BJ (cell line): ENCODE measurements at regions not wholly inside any gene's neighbourhood (a gene's known extent, or its start where the extent isn't known, plus 50 kb on each side); places are given as distances from the start of the nearest gene placed in this dataset.
A peak's percentile ranks its signal among the peaks of the same experiment; 100 is the strongest.

Source experiments
- CTCF ChIA-PET: fragments of 350-600 bp; formaldehyde crosslinking; extraction: SDS; loops from one replicate; lab custom pipeline; 2021; ENCODE audit warnings: antibody characterized with exemption, inconsistent platforms; lab: Yijun Ruan, JAX
- POLR2A ChIA-PET: fragments of 300-600 bp; sonication (Branson Sonifier 250); formaldehyde crosslinking; extraction: SDS; loops from one replicate; lab custom pipeline; 2021; ENCODE audit warnings: antibody characterized with exemption; lab: Charles Lee
- DNase-seq: peaks from one replicate; pipeline ENCODE4 v3.0.0-alpha.2; 2011; ENCODE audit warnings: low read depth
- H3K27me3 ChIP-seq: 2 replicates; pipeline ENCODE4 v1.6.0; 2011; ENCODE audit warnings: low read length; ENCODE audit not compliant: control insufficient read depth, insufficient read depth
- H3K36me3 ChIP-seq: 2 replicates; pipeline ENCODE4 v1.5.1; 2011; ENCODE audit warnings: low read length; ENCODE audit not compliant: control insufficient read depth, insufficient read depth
- H3K4me3 ChIP-seq: 2 replicates; pipeline ENCODE4 v1.5.1; 2011; ENCODE audit warnings: low read depth, mild to moderate bottlenecking, control low read depth, low read length
- CTCF ChIP-seq: IDR thresholded peaks from 2 replicates; pipeline ENCODE4 v1.5.1; 2011; ENCODE audit warnings: low read depth, mild to moderate bottlenecking, control low read depth, inconsistent platforms, low read length, moderate library complexity; ENCODE audit not compliant: insufficient read depth

- no peak for DNase-seq
- no peak for TF ChIP-seq CTCF
- Histone ChIP-seq H3K27me3 (no peaks in the 10 kb centered on the region), H3K36me3 (no peaks in the 10 kb centered on the region), H3K4me3 (no peak overlapping the region)
- POLR2A ChIA-PET = no interaction called here
- CTCF ChIA-PET = interaction anchor here (1.0 to 1.5 kb wide), 4 partner anchors 18 to 161 kb away, joined by 3 to 4 read pairs (median 4); no protein-coding TSS in a partner anchor
Measured at GRCh38 chr5:142386137-142387023, 61.6 kb upstream of the SPRY4 start.

GRCh38 chr5:142385194-142385593, 60.4 kb upstream of the SPRY4 start:
- no peak for TF ChIP-seq CTCF
- DNase-seq = peak; percentile 42
- Histone ChIP-seq H3K4me3 (no peak overlapping the region), H3K36me3 (no peaks in the 10 kb centered on the region), H3K27me3 (no peaks in the 10 kb centered on the region)
- POLR2A ChIA-PET = no interaction called here
- CTCF ChIA-PET = interaction anchor here (1.0 to 1.1 kb wide), 3 partner anchors 17 to 87 kb away, joined by 3 to 4 read pairs (median 3); no protein-coding TSS in a partner anchor

- H3K36me3 ChIP-seq = no peaks in the 10 kb centered on the region
- no peak for TF ChIP-seq CTCF
- ChIA-PET POLR2A (no interaction called here), CTCF (interaction anchor here (0.7 kb wide), 1 partner anchor 33 kb away, joined by 3 read pairs; no protein-coding TSS in a partner anchor)
- DNase-seq = no peak
- no peak overlapping the region for H3K4me3 ChIP-seq
- no peaks in the 10 kb centered on the region for H3K27me3 ChIP-seq
Measured at GRCh38 chr5:142384014-142384413, 59.2 kb upstream of the SPRY4 start.

GRCh38 chr5:142382186-142382585, 57.4 kb upstream of the SPRY4 start:
- Histone ChIP-seq H3K27me3 (no peaks in the 10 kb centered on the region), H3K4me3 (no peak overlapping the region), H3K36me3 (no peaks in the 10 kb centered on the region)
- ChIA-PET CTCF (no interaction called here), POLR2A (no interaction called here)
- TF ChIP-seq CTCF = no peak
- no peak for DNase-seq

- H3K36me3 ChIP-seq = no peaks in the 10 kb centered on the region
- no peak for TF ChIP-seq CTCF
- POLR2A ChIA-PET = no interaction called here
- no peak for DNase-seq
- H3K4me3 ChIP-seq = no peak overlapping the region
- CTCF ChIA-PET = no interaction called here
- no peaks in the 10 kb centered on the region for H3K27me3 ChIP-seq
Measured at GRCh38 chr5:142378737-142379634, 54.2 kb upstream of the SPRY4 start.
